GM04504 (cell line): ENCODE measurements at regions not wholly inside any gene's neighbourhood (a gene's known extent, or its start where the extent isn't known, plus 50 kb on each side); places are given as distances from the start of the nearest gene placed in this dataset.

ENCODE experiments used
- DNase-seq: peaks from one replicate; pipeline ENCODE4 v3.0.0-alpha.2; 2012; ENCODE audit warnings: low read depth

GRCh38 chr21:14722841-14723483, 176.8 kb upstream of the SAMSN1 start:
- no peak for DNase-seq

GRCh38 chr21:14720237-14720636, 174.1 kb upstream of the SAMSN1 start:
- DNase-seq, result no peak

- DNase-seq, result no peak
Observed at GRCh38 chr21:14718951-14719350, 172.8 kb upstream of the SAMSN1 start.

GRCh38 chr21:14716761-14717396, 170.8 kb upstream of the SAMSN1 start:
- DNase-seq, result no peak

- no peak for DNase-seq
Observed at GRCh38 chr21:14713109-14713508, 167.0 kb upstream of the SAMSN1 start.

GRCh38 chr21:14712121-14712715, 166.1 kb upstream of the SAMSN1 start:
- no peak for DNase-seq

- DNase-seq, result no peak
Observed at GRCh38 chr21:14711287-14711686, 165.2 kb upstream of the SAMSN1 start.

- DNase-seq, result no peak
Observed at GRCh38 chr21:14707511-14708020, 161.5 kb upstream of the SAMSN1 start.

GRCh38 chr21:14706712-14707510, 160.8 kb upstream of the SAMSN1 start:
- no peak for DNase-seq

GRCh38 chr21:14699433-14700407, 153.6 kb upstream of the SAMSN1 start:
- no peak for DNase-seq

- DNase-seq, result no peak
Observed at GRCh38 chr21:14697769-14698168, 151.7 kb upstream of the SAMSN1 start.

- no peak for DNase-seq
Observed at GRCh38 chr21:14694817-14695216, 148.7 kb upstream of the SAMSN1 start.

- no peak for DNase-seq
Observed at GRCh38 chr21:14693997-14694396, 147.9 kb upstream of the SAMSN1 start.

GRCh38 chr21:14691914-14692313, 145.8 kb upstream of the SAMSN1 start:
- DNase-seq, result no peak

GRCh38 chr21:14690886-14691285, 144.8 kb upstream of the SAMSN1 start:
- DNase-seq, result no peak

- no peak for DNase-seq
Observed at GRCh38 chr21:14688936-14689335, 142.8 kb upstream of the SAMSN1 start.

GRCh38 chr21:14688412-14688811, 142.3 kb upstream of the SAMSN1 start:
- DNase-seq, result no peak

- no peak for DNase-seq
Observed at GRCh38 chr21:14687268-14687625, 141.1 kb upstream of the SAMSN1 start.

GRCh38 chr21:14686466-14687267, 140.6 kb upstream of the SAMSN1 start:
- no peak for DNase-seq

- no peak for DNase-seq
Observed at GRCh38 chr21:14685568-14685967, 139.5 kb upstream of the SAMSN1 start.

- DNase-seq, result no peak
Observed at GRCh38 chr21:14684071-14684470, 138.0 kb upstream of the SAMSN1 start.
